GM18519 (cell line): ENCODE measurements at regions not wholly inside any gene's neighbourhood (a gene's known extent, or its start where the extent isn't known, plus 50 kb on each side); places are given as distances from the start of the nearest gene placed in this dataset.

Experiments
- ATAC-seq: cut with Tn5 transposase; IDR thresholded peaks from one replicate; pipeline ENCODE4 v1.9.1; 2021; ENCODE audit warnings: mild to moderate bottlenecking, moderate library complexity; ENCODE audit not compliant: unreplicated experiment, low FRiP score

GRCh38 chr11:112398798-112399478 lies 138.3 kb upstream of the PLET1 start:
- no peak for ATAC-seq

GRCh38 chr11:112400476-112401014 lies 139.9 kb upstream of the PLET1 start:
- ATAC-seq = no peak

- no peak for ATAC-seq
These were observed 140.5 kb upstream of the PLET1 start for GRCh38 chr11:112401036-112401769.

- ATAC-seq = no peak
These were observed 142.8 kb upstream of the PLET1 start for GRCh38 chr11:112403432-112403831.

- ATAC-seq = no peak
These were observed 143.5 kb upstream of the PLET1 start for GRCh38 chr11:112404112-112404511.

GRCh38 chr11:112408517-112408916 lies 147.9 kb upstream of the PLET1 start:
- no peak for ATAC-seq

- no peak for ATAC-seq
These were observed 149.7 kb upstream of the PLET1 start for GRCh38 chr11:112410325-112410724.

GRCh38 chr11:112412383-112412782 lies 151.7 kb upstream of the PLET1 start:
- ATAC-seq = no peak

- ATAC-seq = no peak
These were observed 156.7 kb upstream of the PLET1 start for GRCh38 chr11:112417339-112417738.

- ATAC-seq = no peak
These were observed 157.8 kb upstream of the PLET1 start for GRCh38 chr11:112418438-112418837.

- ATAC-seq = no peak
These were observed 161.2 kb upstream of the PLET1 start for GRCh38 chr11:112421879-112422278.

- ATAC-seq = no peak
These were observed 164.5 kb upstream of the PLET1 start for GRCh38 chr11:112425121-112425520.

- no peak for ATAC-seq
These were observed 176.4 kb upstream of the PLET1 start for GRCh38 chr11:112437096-112437495.

- ATAC-seq = no peak
These were observed 179.0 kb upstream of the PLET1 start for GRCh38 chr11:112439614-112440013.

- ATAC-seq = no peak
These were observed 179.9 kb upstream of the PLET1 start for GRCh38 chr11:112440518-112440917.

- no peak for ATAC-seq
These were observed 187.5 kb upstream of the PLET1 start for GRCh38 chr11:112448168-112448567.

GRCh38 chr11:112448806-112449205 lies 188.1 kb upstream of the PLET1 start:
- ATAC-seq = no peak

GRCh38 chr11:112451250-112451649 lies 190.6 kb upstream of the PLET1 start:
- ATAC-seq = no peak

GRCh38 chr11:112453601-112454577 lies 193.2 kb upstream of the PLET1 start:
- no peak for ATAC-seq

- no peak for ATAC-seq
These were observed 194.2 kb upstream of the PLET1 start for GRCh38 chr11:112454841-112455240.

GRCh38 chr11:112455791-112456190 lies 195.1 kb upstream of the PLET1 start:
- no peak for ATAC-seq
